ENCODE measurements at regions not wholly inside any gene's neighbourhood (a gene's known extent, or its start where the extent isn't known, plus 50 kb on each side); places are given as distances from the start of the nearest gene placed in this dataset.

GRCh38 chr13:31930490-31930889, 101.1 kb upstream of the FRY start:
- no peak for DNase-seq

GRCh38 chr13:31930901-31931522, 100.6 kb upstream of the FRY start:
- DNase-seq, result peak in 1 of 2 experiments; percentile 25

- DNase-seq, result no peak
Measured at GRCh38 chr13:31937436-31937835, 94.1 kb upstream of the FRY start.

GRCh38 chr13:31940076-31940475, 91.5 kb upstream of the FRY start:
- DNase-seq, result no peak

- no peak for DNase-seq
Measured at GRCh38 chr13:31943591-31943990, 88.0 kb upstream of the FRY start.

- DNase-seq, result no peak
Measured at GRCh38 chr13:31944262-31945160, 87.1 kb upstream of the FRY start.

GRCh38 chr13:31945202-31945961, 86.2 kb upstream of the FRY start:
- DNase-seq, result no peak

- DNase-seq, result no peak
Measured at GRCh38 chr13:31946091-31946770, 85.3 kb upstream of the FRY start.

- no peak for DNase-seq
Measured at GRCh38 chr13:31947105-31947504, 84.5 kb upstream of the FRY start.

GRCh38 chr13:31947506-31947905, 84.1 kb upstream of the FRY start:
- no peak for DNase-seq

GRCh38 chr13:31949486-31949885, 82.1 kb upstream of the FRY start:
- DNase-seq, result no peak

GRCh38 chr13:31950111-31950815, 81.3 kb upstream of the FRY start:
- no peak for DNase-seq

- no peak for DNase-seq
Measured at GRCh38 chr13:31951215-31951678, 80.3 kb upstream of the FRY start.

GRCh38 chr13:31952641-31953380, 78.8 kb upstream of the FRY start:
- no peak for DNase-seq

- DNase-seq, result no peak
Measured at GRCh38 chr13:31955101-31955500, 76.5 kb upstream of the FRY start.

GRCh38 chr13:31955741-31956140, 75.8 kb upstream of the FRY start:
- no peak for DNase-seq

- DNase-seq, result no peak
Measured at GRCh38 chr13:31956980-31957644, 74.5 kb upstream of the FRY start.

GRCh38 chr13:31957772-31958171, 73.8 kb upstream of the FRY start:
- no peak for DNase-seq

- DNase-seq, result no peak
Measured at GRCh38 chr13:31962731-31963370, 68.7 kb upstream of the FRY start.

- no peak for DNase-seq
Measured at GRCh38 chr13:31963631-31964030, 67.9 kb upstream of the FRY start.

Data from activated T-cell treated with anti-CD3 and anti-CD28 coated beads, Interleukin-2, amount 50 U/mL, for 48 hours (primary cell).